IMR-90 (cell line): ENCODE measurements at regions not wholly inside any gene's neighbourhood (a gene's known extent, or its start where the extent isn't known, plus 50 kb on each side); places are given as distances from the start of the nearest gene placed in this dataset.

Experiments used
- CHD1 ChIP-seq: IDR thresholded peaks from 2 replicates; pipeline ENCODE4 v1.6.1; 2012; ENCODE audit warnings: low read depth, low read length, improper control_type of control experiment
- CTCF ChIP-seq: conservative IDR thresholded peaks from 2 replicates; pipeline ENCODE4 v1.5.1; 2012; ENCODE audit warnings: mild to moderate bottlenecking, low read depth, low read length, improper control_type of control experiment
- MAFK ChIP-seq: IDR thresholded peaks from 2 replicates; pipeline ENCODE4 v1.6.1; 2012; ENCODE audit warnings: low read depth, low read length, improper control_type of control experiment
- MXI1 ChIP-seq: IDR thresholded peaks from 2 replicates; pipeline ENCODE4 v1.6.1; 2012; ENCODE audit warnings: low read depth, mild to moderate bottlenecking, low read length, moderate library complexity, borderline replicate concordance

- TF ChIP-seq MXI1 (no peak), CTCF (no peak), MAFK (no peak), CHD1 (no peak)
These were observed 154.6 kb downstream of the PIK3R1 start for GRCh38 chr5:68370196-68370595.
